B cell (primary cell): ENCODE measurements at regions not wholly inside any gene's neighbourhood (a gene's known extent, or its start where the extent isn't known, plus 50 kb on each side); places are given as distances from the start of the nearest gene placed in this dataset.

Experiments
- EZH2 ChIP-seq: IDR thresholded peaks from 2 replicates; pipeline ENCODE4 v1.6.1; 2012; ENCODE audit warnings: borderline replicate concordance, low read depth, mild to moderate bottlenecking, moderate library complexity, low read length; ENCODE audit not compliant: insufficient read depth, poor library complexity, severe bottlenecking
- TF ChIP-seq, protein P1 (sequence below): fragments of 200-600 bp; IDR thresholded peaks from one replicate; pipeline ENCODE4 v1.8.0; 2022; ENCODE audit warnings: antibody characterized with exemption, mild to moderate bottlenecking

DNA sequence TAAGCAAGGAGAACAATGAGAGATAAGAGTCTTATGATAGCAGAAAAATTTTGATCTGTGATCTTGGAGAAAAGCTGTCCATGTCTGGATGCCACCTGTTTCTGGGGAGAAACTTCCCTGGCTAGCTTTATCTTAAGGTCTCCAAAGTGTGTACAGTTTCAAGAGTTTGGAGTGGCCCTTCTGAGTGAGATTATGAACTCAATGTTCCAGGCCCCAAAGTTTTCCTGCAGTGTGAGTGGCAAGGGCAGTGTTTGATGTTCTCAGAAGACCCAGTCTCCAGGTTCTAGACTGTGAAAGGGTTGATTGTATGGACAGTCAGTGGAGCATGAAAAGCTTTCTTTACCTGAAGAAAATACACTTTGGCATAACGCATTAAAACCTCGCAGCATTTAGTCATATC is 121.7 kb downstream of the OLIG3 start:
- TF ChIP-seq, protein P1, sequence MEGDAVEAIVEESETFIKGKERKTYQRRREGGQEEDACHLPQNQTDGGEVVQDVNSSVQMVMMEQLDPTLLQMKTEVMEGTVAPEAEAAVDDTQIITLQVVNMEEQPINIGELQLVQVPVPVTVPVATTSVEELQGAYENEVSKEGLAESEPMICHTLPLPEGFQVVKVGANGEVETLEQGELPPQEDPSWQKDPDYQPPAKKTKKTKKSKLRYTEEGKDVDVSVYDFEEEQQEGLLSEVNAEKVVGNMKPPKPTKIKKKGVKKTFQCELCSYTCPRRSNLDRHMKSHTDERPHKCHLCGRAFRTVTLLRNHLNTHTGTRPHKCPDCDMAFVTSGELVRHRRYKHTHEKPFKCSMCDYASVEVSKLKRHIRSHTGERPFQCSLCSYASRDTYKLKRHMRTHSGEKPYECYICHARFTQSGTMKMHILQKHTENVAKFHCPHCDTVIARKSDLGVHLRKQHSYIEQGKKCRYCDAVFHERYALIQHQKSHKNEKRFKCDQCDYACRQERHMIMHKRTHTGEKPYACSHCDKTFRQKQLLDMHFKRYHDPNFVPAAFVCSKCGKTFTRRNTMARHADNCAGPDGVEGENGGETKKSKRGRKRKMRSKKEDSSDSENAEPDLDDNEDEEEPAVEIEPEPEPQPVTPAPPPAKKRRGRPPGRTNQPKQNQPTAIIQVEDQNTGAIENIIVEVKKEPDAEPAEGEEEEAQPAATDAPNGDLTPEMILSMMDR: no peak
- no peak for TF ChIP-seq EZH2
